ENCODE measurements at regions not wholly inside any gene's neighbourhood (a gene's known extent, or its start where the extent isn't known, plus 50 kb on each side); places are given as distances from the start of the nearest gene placed in this dataset.

DNA sequence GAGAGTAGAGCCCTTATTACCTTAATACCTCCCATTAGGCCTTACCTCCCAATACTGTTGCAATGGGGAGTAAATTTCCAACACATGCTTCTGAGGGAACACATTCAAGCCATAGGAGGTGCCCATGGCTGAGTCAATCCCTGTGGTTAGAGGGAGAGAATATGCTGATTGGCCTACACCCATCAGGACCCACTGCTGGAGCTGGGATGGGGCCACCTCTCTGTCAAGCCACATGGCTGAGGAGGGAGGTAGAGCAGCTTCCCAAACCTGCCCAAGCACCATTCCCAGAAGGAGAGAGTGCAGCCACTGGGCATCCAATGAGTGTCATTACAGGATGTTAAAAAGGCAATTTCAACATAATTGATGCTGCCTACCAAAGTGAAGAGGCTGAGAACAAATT is 228.1 kb downstream of the C1orf94 start:
- TF ChIP-seq, protein P1, sequence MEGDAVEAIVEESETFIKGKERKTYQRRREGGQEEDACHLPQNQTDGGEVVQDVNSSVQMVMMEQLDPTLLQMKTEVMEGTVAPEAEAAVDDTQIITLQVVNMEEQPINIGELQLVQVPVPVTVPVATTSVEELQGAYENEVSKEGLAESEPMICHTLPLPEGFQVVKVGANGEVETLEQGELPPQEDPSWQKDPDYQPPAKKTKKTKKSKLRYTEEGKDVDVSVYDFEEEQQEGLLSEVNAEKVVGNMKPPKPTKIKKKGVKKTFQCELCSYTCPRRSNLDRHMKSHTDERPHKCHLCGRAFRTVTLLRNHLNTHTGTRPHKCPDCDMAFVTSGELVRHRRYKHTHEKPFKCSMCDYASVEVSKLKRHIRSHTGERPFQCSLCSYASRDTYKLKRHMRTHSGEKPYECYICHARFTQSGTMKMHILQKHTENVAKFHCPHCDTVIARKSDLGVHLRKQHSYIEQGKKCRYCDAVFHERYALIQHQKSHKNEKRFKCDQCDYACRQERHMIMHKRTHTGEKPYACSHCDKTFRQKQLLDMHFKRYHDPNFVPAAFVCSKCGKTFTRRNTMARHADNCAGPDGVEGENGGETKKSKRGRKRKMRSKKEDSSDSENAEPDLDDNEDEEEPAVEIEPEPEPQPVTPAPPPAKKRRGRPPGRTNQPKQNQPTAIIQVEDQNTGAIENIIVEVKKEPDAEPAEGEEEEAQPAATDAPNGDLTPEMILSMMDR (IDR thresholded peaks at IDR 0.05) = no peak
- TF ChIP-seq POLR2A (IDR thresholded peaks at IDR 0.05) (no peak), POLR2AphosphoS5 (IDR thresholded peaks at IDR 0.05) (no peak), EP300 (IDR thresholded peaks at IDR 0.05) (no peak)
